Cardiac muscle cell (in vitro differentiated cells and primary cell): ENCODE measurements at regions not wholly inside any gene's neighbourhood (a gene's known extent, or its start where the extent isn't known, plus 50 kb on each side); places are given as distances from the start of the nearest gene placed in this dataset.

Experiments used
- DNase-seq, 2 donors: peaks; one replicate each; pipeline versions ENCODE4 v3.0.0 to v3.0.0-alpha.2; 2010 to 2017; ENCODE audit warnings: low read depth in 1 of 2, low spot score in 1 of 2
- H3K27ac ChIP-seq: fragments of 200-600 bp; sonication (generic); 2 replicates; pipeline ENCODE4 v1.5.1; 2016
- H3K27me3 ChIP-seq: fragments of 200-600 bp; sonication (generic); 2 replicates; pipeline ENCODE4 v1.6.0; 2016; ENCODE audit warnings: control low read depth
- H3K36me3 ChIP-seq: fragments of 200-600 bp; sonication (generic); 2 replicates; pipeline ENCODE4 v1.5.1; 2016; ENCODE audit warnings: control low read depth
- H3K4me1 ChIP-seq: fragments of 200-600 bp; sonication (generic); 2 replicates; pipeline ENCODE4 v1.8.1; 2017; ENCODE audit warnings: low read depth, mild to moderate bottlenecking, mixed run types
- H3K4me3 ChIP-seq: fragments of 200-600 bp; sonication (generic); 2 replicates; pipeline ENCODE4 v1.5.1; 2016; ENCODE audit warnings: mild to moderate bottlenecking
- H3K9me3 ChIP-seq: fragments of 200-600 bp; sonication (generic); 2 replicates; pipeline ENCODE4 v1.5.1; 2017; ENCODE audit warnings: low read depth, mild to moderate bottlenecking, control low read depth
- CTCF ChIP-seq: IDR thresholded peaks from 2 replicates; pipeline ENCODE4 v1.5.1; 2012; ENCODE audit warnings: low read depth, mild to moderate bottlenecking, low read length

- Histone ChIP-seq H3K27me3 (peaks cover 100% of the 10 kb centered on the region), H3K27ac (no peak overlapping the region), H3K4me3 (no peak overlapping the region), H3K9me3 (no peaks in the 10 kb centered on the region), H3K4me1 (no peaks in the 10 kb centered on the region), H3K36me3 (no peaks in the 10 kb centered on the region)
- no peak for DNase-seq
- TF ChIP-seq CTCF: no peak
Measured at GRCh38 chr15:70203981-70204560, 106.4 kb upstream of the TLE3 start.

GRCh38 chr15:70202756-70203155 lies 105.0 kb upstream of the TLE3 start:
- H3K36me3 ChIP-seq: no peaks in the 10 kb centered on the region
- TF ChIP-seq CTCF: no peak
- DNase-seq: peak in 1 of 2 donors; percentile 28
- no peak overlapping the region for H3K4me3 ChIP-seq
- H3K27me3 ChIP-seq: peaks cover 98% of the 10 kb centered on the region
- no peaks in the 10 kb centered on the region for H3K9me3 ChIP-seq
- H3K4me1 ChIP-seq: no peaks in the 10 kb centered on the region
- H3K27ac ChIP-seq: no peak overlapping the region

- H3K27ac ChIP-seq: no peak overlapping the region
- H3K4me1 ChIP-seq: no peaks in the 10 kb centered on the region
- H3K9me3 ChIP-seq: no peaks in the 10 kb centered on the region
- H3K27me3 ChIP-seq: peaks cover 92% of the 10 kb centered on the region
- TF ChIP-seq CTCF: no peak
- DNase-seq: no peak
- H3K4me3 ChIP-seq: no peak overlapping the region
- H3K36me3 ChIP-seq: no peaks in the 10 kb centered on the region
Measured at GRCh38 chr15:70201425-70201775, 103.7 kb upstream of the TLE3 start.

GRCh38 chr15:70200511-70201424 lies 103.1 kb upstream of the TLE3 start:
- peak in 1 of 2 donors; percentile 49 for DNase-seq
- no peaks in the 10 kb centered on the region for H3K4me1 ChIP-seq
- H3K4me3 ChIP-seq: no peak overlapping the region
- H3K27me3 ChIP-seq: peaks cover 89% of the 10 kb centered on the region
- H3K36me3 ChIP-seq: no peaks in the 10 kb centered on the region
- TF ChIP-seq CTCF: no peak
- no peaks in the 10 kb centered on the region for H3K9me3 ChIP-seq
- H3K27ac ChIP-seq: no peak overlapping the region

- Histone ChIP-seq H3K27ac (no peak overlapping the region), H3K4me3 (no peak overlapping the region), H3K36me3 (no peaks in the 10 kb centered on the region), H3K4me1 (no peaks in the 10 kb centered on the region), H3K9me3 (no peaks in the 10 kb centered on the region), H3K27me3 (peaks cover 79% of the 10 kb centered on the region)
- no peak for TF ChIP-seq CTCF
- DNase-seq: no peak
Measured at GRCh38 chr15:70199540-70200410, 102.1 kb upstream of the TLE3 start.
